GM12865 (cell line): ENCODE measurements at regions not wholly inside any gene's neighbourhood (a gene's known extent, or its start where the extent isn't known, plus 50 kb on each side); places are given as distances from the start of the nearest gene placed in this dataset.

Experiments used
- DNase-seq: peaks from one replicate; pipeline ENCODE4 v3.0.0; 2010; ENCODE audit warnings: low read depth
- H3K4me3 ChIP-seq: 2 replicates; pipeline ENCODE4 v1.5.1; 2011; ENCODE audit warnings: mild to moderate bottlenecking, low read depth, low read length, control low read depth
- TF ChIP-seq, protein P1 (sequence below): IDR thresholded peaks from 2 replicates; pipeline ENCODE4 v1.5.1; 2011; ENCODE audit warnings: low read length, control low read depth, low read depth, inconsistent platforms; ENCODE audit not compliant: insufficient read depth; ENCODE audit errors: missing control alignments

DNA sequence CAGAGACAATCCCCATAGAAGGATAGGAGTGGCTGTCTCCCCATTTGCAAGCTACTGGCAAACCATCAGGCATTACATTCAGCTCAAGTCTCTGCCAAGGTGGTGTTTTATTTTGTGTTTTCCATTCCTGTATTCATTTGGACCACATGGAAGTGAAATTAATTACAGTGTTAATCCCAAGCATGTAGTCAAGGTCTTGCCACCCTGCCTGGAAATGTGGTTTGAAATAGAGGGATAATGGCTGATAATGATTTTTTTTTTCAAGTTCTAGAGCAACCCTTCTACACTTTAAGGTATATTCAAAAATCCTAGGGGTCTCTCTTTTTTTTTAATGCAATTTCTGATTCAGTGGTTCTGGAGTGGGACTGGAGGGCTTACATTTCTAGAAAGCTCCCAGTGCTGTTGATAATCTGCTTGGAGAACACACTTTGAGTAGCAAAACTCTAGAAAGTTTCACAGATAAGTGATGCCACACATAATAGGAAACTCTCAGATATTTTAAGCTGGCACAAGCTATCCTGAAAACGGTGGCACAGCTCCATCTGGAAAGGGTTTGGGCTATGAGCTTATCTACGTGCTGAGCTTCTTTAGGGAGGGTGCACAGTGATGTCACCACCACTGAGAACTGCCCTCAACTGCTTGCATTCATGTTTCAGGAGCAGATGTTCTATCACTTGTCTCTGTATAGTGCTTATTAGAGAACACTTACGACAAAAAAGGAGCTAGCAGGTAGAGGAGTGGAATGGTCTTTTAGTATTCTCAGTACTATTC, 140.1 kb upstream of the IL12A start:
- TF ChIP-seq, protein P1, sequence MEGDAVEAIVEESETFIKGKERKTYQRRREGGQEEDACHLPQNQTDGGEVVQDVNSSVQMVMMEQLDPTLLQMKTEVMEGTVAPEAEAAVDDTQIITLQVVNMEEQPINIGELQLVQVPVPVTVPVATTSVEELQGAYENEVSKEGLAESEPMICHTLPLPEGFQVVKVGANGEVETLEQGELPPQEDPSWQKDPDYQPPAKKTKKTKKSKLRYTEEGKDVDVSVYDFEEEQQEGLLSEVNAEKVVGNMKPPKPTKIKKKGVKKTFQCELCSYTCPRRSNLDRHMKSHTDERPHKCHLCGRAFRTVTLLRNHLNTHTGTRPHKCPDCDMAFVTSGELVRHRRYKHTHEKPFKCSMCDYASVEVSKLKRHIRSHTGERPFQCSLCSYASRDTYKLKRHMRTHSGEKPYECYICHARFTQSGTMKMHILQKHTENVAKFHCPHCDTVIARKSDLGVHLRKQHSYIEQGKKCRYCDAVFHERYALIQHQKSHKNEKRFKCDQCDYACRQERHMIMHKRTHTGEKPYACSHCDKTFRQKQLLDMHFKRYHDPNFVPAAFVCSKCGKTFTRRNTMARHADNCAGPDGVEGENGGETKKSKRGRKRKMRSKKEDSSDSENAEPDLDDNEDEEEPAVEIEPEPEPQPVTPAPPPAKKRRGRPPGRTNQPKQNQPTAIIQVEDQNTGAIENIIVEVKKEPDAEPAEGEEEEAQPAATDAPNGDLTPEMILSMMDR = no peak
- DNase-seq = no peak
- no peak overlapping the region for H3K4me3 ChIP-seq

DNA sequence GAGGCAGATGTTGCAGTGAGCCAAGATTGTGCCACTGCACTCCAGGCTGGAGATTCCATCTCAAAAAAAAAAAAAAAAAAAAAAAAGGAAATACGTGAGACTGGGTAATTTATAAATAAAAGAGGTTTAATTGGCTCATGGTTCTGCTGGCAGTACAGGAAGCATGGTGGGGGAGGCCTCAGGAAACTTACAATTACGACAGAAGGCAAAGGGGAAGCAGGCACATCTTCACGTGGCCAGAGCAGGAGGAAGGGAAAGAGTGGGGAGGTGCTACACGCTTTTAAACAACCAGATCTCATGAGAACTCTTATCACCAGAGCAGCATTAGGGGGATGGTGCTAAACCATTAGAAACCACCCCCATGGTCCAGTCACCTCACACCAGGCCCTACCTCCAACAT, 138.2 kb upstream of the IL12A start:
- TF ChIP-seq, protein P1 = no peak
- no peak overlapping the region for H3K4me3 ChIP-seq
- DNase-seq = no peak

DNA sequence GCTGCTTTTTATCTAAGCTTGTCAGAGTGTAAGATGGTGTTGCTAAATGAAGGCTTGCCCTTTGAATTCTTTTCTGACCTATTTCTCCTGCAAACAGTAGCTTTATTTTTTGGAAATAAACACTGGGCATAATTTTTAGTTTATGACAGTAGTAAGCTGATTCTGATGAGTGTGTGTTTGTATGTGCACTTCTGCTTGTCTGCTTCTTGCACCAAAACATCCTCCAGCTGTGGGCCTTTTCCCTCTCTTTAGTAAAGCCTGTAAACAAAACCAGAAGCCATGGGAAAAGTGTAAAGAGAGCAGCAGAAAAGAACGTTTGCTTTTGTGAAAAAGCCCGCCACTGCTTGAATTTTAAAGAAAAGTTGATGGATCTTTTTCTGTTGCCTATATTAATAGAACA, 136.4 kb upstream of the IL12A start:
- no peak overlapping the region for H3K4me3 ChIP-seq
- DNase-seq = no peak
- TF ChIP-seq, protein P1 = no peak

DNA sequence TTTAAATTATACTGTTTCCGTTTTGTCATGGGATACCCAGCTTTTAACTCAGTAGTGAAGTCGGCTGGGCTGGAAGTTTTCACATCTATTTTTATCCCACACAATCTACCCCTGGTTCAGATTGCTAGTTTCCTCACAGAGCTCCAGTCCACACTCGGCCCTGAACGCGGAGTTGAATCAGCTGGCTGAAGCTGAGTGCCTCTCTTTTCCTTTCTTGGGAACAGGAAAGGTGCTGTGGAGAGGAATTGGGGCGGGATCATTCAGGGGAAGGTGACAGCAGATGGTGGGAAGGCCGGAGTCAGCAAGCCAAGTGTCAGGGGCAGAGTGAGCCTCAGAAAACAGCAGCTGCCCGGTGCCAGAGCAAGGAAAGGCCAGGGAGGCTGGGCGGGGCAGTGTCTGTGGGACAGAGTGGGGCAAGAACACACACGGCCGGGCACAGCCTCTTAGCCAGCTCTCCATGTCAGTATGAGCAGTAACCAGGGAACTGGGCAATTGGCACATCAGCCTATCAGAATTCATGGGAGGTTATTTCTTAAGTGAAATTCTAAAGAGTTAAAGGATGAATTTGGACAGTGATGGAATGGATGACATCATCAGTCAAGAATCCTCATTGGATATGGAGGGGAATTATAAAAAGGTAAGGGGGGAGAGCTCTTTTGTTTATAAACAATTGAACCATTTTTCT, 135.7 kb upstream of the IL12A start:
- H3K4me3 ChIP-seq = no peak overlapping the region
- no peak for DNase-seq
- TF ChIP-seq, protein P1 = no peak

DNA sequence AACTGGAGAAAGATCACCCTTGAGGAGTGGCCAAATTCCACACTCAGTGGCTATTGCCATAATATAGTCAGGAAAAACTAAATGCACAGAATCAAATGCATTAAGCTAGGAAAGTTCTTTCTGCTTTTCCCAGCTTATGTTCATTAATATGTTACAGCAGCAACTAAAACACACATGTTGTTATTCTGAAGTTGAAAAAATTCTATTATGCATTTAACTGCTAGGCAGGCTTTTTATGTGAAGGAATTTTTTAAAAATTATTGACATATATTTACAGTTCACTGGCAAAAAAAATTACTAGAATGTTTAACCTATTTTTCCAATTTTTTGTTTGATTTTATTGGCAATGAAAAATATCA, 135.2 kb upstream of the IL12A start:
- DNase-seq = no peak
- H3K4me3 ChIP-seq = no peak overlapping the region
- TF ChIP-seq, protein P1 = no peak

DNA sequence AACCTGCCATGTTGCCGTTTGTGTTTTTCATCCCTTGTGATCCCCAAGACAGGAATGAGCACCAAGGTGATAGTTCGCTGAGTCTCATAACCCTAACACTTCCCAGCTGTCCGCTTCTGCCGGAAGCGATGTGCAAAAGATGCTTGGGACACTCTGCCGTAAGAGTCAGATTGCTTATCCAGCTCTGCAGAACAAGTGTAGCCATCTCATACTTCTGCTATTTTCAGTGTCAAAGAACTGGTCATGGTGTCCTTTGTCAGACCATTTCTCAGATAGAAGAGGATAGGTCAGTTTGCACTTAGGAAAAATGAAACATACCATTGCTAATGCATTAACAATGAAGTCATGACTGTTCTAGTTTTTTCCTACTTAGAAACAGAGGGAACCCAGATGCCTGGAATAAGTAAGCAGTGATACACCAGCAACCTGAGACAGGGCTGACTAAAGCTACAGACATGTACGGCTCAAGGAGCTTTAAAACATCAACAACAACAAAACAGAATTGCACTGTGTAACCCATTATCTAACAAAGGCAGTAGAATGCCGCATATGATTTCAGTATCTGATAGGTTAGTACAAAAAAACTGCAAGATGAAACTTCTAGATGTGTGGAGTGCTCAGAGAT, 134.0 kb upstream of the IL12A start:
- TF ChIP-seq, protein P1 = no peak
- no peak for DNase-seq
- no peak overlapping the region for H3K4me3 ChIP-seq
